AG10803 (cell line): ENCODE measurements at regions not wholly inside any gene's neighbourhood (a gene's known extent, or its start where the extent isn't known, plus 50 kb on each side); places are given as distances from the start of the nearest gene placed in this dataset.

Source experiments
- DNase-seq: peaks from one replicate; pipeline ENCODE4 v3.0.0; 2010; ENCODE audit warnings: low read depth
- H3K4me3 ChIP-seq: 2 replicates; pipeline ENCODE4 v1.5.1; 2011; ENCODE audit warnings: mild to moderate bottlenecking, low read length, control low read depth
- TF ChIP-seq, protein P1 (sequence below): conservative IDR thresholded peaks from 2 replicates; pipeline ENCODE4 v1.5.1; 2011; ENCODE audit warnings: mild to moderate bottlenecking, low read length, control low read depth, inconsistent platforms

DNA sequence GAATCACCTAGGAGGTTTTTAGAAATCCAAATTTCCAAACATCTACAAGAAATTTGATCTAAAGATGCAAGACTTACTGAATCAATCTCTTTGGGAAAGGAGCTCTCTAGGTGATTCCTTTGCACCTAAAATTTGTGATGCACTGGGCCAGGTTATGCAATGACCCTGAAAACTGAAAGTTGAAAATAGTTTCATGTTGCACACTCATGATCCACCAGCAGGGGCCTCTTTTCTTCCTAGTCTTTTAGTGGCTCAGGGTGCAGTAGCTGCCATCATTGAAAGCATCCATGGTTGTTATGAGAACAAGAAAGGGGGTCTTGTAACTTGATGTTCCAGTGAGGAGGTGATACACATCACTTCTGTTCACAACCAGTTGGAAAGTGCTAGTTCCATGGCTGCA is 486.8 kb downstream of the PSAT1 start:
- DNase-seq: no peak

GRCh38 chr9:78786794-78787193 is 489.9 kb downstream of the PSAT1 start:
- H3K4me3 ChIP-seq: no peak overlapping the region
- peak; percentile 62 for DNase-seq
- TF ChIP-seq, protein P1, sequence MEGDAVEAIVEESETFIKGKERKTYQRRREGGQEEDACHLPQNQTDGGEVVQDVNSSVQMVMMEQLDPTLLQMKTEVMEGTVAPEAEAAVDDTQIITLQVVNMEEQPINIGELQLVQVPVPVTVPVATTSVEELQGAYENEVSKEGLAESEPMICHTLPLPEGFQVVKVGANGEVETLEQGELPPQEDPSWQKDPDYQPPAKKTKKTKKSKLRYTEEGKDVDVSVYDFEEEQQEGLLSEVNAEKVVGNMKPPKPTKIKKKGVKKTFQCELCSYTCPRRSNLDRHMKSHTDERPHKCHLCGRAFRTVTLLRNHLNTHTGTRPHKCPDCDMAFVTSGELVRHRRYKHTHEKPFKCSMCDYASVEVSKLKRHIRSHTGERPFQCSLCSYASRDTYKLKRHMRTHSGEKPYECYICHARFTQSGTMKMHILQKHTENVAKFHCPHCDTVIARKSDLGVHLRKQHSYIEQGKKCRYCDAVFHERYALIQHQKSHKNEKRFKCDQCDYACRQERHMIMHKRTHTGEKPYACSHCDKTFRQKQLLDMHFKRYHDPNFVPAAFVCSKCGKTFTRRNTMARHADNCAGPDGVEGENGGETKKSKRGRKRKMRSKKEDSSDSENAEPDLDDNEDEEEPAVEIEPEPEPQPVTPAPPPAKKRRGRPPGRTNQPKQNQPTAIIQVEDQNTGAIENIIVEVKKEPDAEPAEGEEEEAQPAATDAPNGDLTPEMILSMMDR: no peak

More for the DNA sequence above, 486.8 kb downstream of the PSAT1 start:
- no peak overlapping the region for H3K4me3 ChIP-seq
- TF ChIP-seq, protein P1: no peak

DNA sequence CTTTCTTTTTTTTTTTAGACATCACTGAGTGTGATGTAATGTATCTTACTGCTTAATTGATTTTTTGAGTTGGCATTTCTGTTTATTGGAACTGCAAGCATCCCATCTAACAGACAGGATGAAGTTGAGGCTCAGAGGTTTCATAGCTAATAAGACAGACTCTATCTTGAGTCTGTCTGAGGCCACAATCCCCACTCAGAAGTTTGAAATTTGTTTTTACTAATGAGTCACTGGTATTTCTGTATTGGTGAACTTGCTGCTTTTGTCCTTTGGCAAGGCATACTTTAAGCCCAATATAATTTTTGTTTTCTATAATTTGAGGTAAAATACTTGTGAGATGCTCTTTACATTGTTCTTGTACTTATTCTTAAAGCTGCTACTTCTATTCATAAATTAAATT is 491.2 kb downstream of the PSAT1 start:
- no peak overlapping the region for H3K4me3 ChIP-seq
- TF ChIP-seq, protein P1: no peak
- DNase-seq: peak; percentile 46

DNA sequence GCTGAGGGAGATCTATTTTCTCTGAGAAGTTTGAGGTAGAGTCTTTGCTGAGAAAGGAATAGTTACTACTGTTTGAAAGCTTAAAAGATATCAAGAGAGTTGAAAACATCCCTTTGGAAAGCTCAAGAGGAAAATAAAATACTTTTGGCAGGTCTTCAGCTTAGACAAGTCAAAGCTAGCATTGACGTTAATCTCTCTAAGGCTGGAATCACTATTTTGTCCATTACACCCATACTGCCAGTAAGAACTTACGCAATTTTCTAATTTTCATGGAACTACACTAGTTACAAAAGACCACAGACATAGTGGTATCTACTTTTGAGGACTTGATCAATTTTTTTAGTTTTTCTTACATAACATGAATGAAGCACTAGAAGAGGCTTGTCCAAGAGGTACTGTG is 494.9 kb downstream of the PSAT1 start:
- peak; percentile 45 for DNase-seq
- TF ChIP-seq, protein P1: no peak
- H3K4me3 ChIP-seq: no peak overlapping the region

DNA sequence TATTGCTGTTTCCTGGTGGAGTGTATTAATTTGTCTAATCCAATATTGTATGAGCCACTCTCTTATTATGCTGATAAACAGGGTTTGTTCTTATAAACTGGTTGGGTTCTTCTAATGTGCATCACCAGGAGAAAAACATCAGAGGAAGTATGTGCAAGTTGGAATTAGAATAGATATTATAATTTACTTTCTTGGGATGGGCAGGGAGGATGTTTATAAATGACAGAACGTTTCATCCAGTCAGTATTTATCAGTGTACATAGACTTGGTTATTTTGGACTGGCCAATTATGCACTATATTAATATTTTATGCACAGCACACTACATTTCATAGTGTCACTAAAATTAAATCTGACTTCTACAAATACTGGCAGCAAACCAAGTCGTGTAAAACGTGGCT is 495.8 kb downstream of the PSAT1 start:
- DNase-seq: no peak
- no peak overlapping the region for H3K4me3 ChIP-seq
- TF ChIP-seq, protein P1: no peak

DNA sequence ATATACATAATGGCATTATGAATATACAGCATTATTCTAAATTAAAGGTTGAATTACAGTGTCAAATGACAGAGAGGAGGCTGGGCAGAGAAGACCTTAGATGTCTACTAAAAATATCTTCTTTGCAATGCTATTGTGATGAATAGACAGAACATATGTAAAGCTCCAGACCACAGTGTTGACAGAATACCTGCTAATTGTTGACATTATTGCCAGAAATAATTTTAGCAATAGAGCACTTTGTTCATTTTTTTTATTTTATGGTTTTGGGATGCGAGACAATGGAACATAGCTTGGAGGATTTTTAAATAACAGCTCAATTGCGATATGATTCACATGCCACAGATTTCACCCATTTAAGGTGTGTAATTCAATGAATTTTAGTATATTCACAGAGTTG is 508.8 kb downstream of the PSAT1 start:
- TF ChIP-seq, protein P1: no peak
- DNase-seq: no peak
- no peak overlapping the region for H3K4me3 ChIP-seq

- no peak for DNase-seq
- no peak overlapping the region for H3K4me3 ChIP-seq
- TF ChIP-seq, protein P1: no peak
These were observed 509.7 kb downstream of the PSAT1 start for GRCh38 chr9:78806492-78807160.
